Esophagus squamous epithelium (tissue), 5 donors: ENCODE measurements at regions not wholly inside any gene's neighbourhood (a gene's known extent, or its start where the extent isn't known, plus 50 kb on each side); places are given as distances from the start of the nearest gene placed in this dataset.
A peak's percentile ranks its signal among the peaks of the same experiment; 100 is the strongest.
"Not testable (repeated sequence)": the region's sequence is repeated elsewhere in the genome, so short reads cannot be mapped to it uniquely, and the experiment has no call there.

ENCODE experiments used
- DNase-seq: peaks from one replicate; lab custom pipeline; 2025; lab: John Stamatoyannopoulos, UW
- H3K27ac ChIP-seq, 4 donors: fragments of 200-600 bp; sonication (generic); one replicate each; pipeline ENCODE4 v1.5.1; 2016 to 2019; ENCODE audit warnings: mild to moderate bottlenecking in 1 of 4
- H3K27me3 ChIP-seq, 4 donors: fragments of 200-600 bp; sonication (generic); 1 replicate in 3 of 4; 2 replicates in 1 of 4; pipeline versions ENCODE4 v1.5.1 to v1.6.0; 2017 to 2021; ENCODE audit warnings: antibody characterized with exemption in 1 of 4
- H3K36me3 ChIP-seq, 3 donors: fragments of 200-600 bp; sonication (generic); one replicate each; pipeline ENCODE4 v1.5.1; 2016 to 2019
- H3K4me1 ChIP-seq, 3 donors: fragments of 200-600 bp; sonication (generic); one replicate each; pipeline ENCODE4 v1.5.1; 2017 to 2019
- H3K4me3 ChIP-seq, 4 donors: fragments of 200-600 bp; sonication (generic); 1 replicate in 3 of 4; 2 replicates in 1 of 4; pipeline ENCODE4 v1.5.1; 2016 to 2019; ENCODE audit warnings: mild to moderate bottlenecking in 2 of 4, moderate library complexity in 1 of 4
- H3K9me3 ChIP-seq, 3 donors: fragments of 200-600 bp; sonication (generic); one replicate each; pipeline ENCODE4 v1.5.1; 2016 to 2019
- POLR2A ChIP-seq, 4 donors: fragments of 450-650 bp; IDR thresholded peaks; one replicate each; pipeline ENCODE4 v1.6.1; 2017; ENCODE audit warnings: antibody characterized with exemption in 4 of 4, mild to moderate bottlenecking in 4 of 4, moderate library complexity in 3 of 4
- WGBS, 2 donors: methylation state at CpG; one replicate each; pipeline ENCODE4 v1.1.5; 2018; 5-methylcytosine and 5-hydroxymethylcytosine counted together
- intact Hi-C: fragments of 100-400 bp; cut with DNase I; formaldehyde crosslinking; loops from one replicate; pipeline ENCODE4 v1.15.0; 2022
- TF ChIP-seq, protein P1 (sequence below), 6 experiments: fragments of 450-650 bp in 4 of 6; fragments of 200-600 bp in 2 of 6; sonication (generic) in 2 of 6; IDR thresholded peaks; one replicate each; pipeline ENCODE4 v1.5.1; 2016 to 2019; ENCODE audit warnings: antibody characterized with exemption in 6 of 6, mild to moderate bottlenecking in 4 of 6, moderate library complexity in 4 of 6
- donor health status: DM: yes; HTN: yes; CAD: no.

- Histone ChIP-seq H3K36me3 (no peaks in the 10 kb centered on the region), H3K27ac (peak overlapping the region in 2 of 4 donors; percentile 40 to 58), H3K4me1 (no peaks in the 10 kb centered on the region), H3K9me3 (no peaks in the 10 kb centered on the region), H3K4me3 (no peak overlapping the region), H3K27me3 (no peaks in the 10 kb centered on the region)
- TF ChIP-seq, protein P1, sequence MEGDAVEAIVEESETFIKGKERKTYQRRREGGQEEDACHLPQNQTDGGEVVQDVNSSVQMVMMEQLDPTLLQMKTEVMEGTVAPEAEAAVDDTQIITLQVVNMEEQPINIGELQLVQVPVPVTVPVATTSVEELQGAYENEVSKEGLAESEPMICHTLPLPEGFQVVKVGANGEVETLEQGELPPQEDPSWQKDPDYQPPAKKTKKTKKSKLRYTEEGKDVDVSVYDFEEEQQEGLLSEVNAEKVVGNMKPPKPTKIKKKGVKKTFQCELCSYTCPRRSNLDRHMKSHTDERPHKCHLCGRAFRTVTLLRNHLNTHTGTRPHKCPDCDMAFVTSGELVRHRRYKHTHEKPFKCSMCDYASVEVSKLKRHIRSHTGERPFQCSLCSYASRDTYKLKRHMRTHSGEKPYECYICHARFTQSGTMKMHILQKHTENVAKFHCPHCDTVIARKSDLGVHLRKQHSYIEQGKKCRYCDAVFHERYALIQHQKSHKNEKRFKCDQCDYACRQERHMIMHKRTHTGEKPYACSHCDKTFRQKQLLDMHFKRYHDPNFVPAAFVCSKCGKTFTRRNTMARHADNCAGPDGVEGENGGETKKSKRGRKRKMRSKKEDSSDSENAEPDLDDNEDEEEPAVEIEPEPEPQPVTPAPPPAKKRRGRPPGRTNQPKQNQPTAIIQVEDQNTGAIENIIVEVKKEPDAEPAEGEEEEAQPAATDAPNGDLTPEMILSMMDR (IDR thresholded peaks at IDR 0.05) = no peak
- TF ChIP-seq POLR2A (IDR thresholded peaks at IDR 0.05) = no peak
- no peak for DNase-seq
- intact Hi-C loops = no loop called here
Measured at GRCh38 chr2:47964277-47964676, 58.0 kb upstream of the FBXO11 start.

DNA sequence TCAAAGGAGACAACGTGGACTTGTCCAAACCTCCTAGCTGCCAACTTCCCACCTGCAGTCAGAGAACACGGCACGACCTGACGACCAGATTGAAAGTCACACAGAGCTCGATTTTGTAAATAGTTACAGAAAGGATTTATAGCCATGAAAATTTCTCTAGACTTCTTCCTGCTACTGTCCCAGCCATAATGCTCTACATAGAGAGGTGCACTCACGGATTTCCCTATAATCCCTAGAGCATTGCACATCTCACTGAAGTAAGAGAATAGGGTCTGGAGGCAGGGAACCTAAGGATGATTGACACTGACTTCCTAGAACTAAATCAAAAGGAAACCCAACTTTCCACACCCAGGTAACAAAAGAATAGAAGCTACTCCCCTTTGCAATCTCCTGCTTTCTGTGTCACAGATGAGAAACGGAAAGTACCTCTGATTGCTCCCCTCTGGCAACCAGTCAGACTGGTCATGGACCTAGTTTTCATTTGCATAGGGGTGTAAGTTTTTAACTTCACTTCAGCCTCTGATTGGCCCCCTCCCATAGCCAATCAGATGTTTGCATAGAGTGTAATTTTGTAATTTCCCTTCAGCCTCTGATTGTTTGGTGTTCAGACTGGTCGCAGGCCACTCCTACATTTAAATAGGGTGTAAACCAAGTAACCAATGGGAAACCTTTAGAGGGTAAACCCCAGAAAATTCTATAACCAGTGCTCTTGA lies 58.6 kb upstream of the FBXO11 start:
- H3K4me3 ChIP-seq = peak overlapping the region in 1 of 4 donors; percentile 2
- intact Hi-C loops = no loop called here
- H3K4me1 ChIP-seq = no peaks in the 10 kb centered on the region
- no peak for TF ChIP-seq POLR2A (IDR thresholded peaks at IDR 0.05)
- TF ChIP-seq, protein P1 (IDR thresholded peaks at IDR 0.05) = no peak
- 56 to 73% methylated on average over 8 of the region's 8 CpGs for WGBS, 2 donors
- H3K9me3 ChIP-seq = no peaks in the 10 kb centered on the region
- no peaks in the 10 kb centered on the region for H3K36me3 ChIP-seq
- no peaks in the 10 kb centered on the region for H3K27me3 ChIP-seq
- DNase-seq = no peak
- peak overlapping the region in 2 of 4 donors; percentile 40 to 58 for H3K27ac ChIP-seq

DNA sequence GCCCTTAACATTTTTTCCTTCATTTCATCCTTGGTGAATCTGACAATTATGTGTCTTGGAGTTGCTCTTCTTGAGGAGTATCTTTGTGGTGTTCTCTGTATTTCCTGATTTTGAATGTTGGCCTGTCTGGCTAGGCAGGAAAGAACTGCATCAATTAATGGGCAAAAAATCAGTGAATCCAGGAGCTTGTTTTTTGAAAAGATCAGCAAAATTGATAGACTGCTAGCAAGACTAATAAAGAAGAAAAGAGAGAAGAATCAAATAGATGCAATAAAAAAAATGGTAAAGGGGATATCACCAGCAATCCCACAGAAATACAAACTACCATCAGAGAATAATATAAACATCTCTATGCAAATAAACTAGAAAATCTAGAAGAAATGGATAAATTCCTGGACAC lies 70.4 kb upstream of the FBXO11 start:
- H3K4me1 ChIP-seq, H3K27me3 ChIP-seq, DNase-seq, H3K4me3 ChIP-seq, H3K36me3 ChIP-seq, H3K9me3 ChIP-seq, intact Hi-C loops, H3K27ac ChIP-seq: not testable (repeated sequence)

DNA sequence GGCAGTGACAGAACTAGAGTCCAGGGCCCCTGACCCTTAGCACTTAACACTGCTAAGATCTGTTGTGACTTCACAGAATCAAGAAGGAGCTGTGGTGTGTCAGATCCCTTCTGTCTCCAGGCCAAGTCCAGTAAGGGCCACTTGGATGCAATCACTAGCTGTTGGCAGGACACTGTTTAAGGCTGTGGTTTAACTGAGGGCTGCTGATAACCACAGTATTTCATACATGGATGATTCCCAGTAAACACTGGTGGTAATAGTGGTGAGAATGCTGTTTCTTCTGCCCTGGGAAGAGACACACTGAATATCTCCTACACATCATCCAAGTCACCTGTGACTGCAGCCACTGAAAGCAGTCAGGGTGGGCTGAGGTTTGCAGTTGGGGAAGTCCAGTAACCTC lies 77.7 kb upstream of the FBXO11 start:
- no peaks in the 10 kb centered on the region for H3K27me3 ChIP-seq
- H3K4me3 ChIP-seq = no peak overlapping the region

DNA sequence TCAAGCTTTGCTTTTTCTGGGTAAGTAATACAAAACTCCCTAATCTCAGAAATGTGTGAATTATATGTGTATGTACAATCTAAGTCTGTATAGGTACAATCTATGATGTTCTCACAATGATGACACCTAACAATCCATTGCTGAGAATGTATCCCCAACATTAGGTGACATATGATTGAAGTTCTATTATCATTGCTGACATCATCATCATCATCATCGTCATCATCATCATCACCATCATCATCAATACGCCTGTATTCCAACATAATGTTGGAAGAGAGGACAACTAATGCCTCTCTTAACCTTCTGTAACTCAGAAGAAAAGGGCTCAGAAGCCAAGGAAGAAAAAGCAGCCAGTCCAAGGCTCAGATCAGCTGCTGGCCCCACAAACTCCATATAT lies 84.2 kb upstream of the FBXO11 start:
- Histone ChIP-seq H3K36me3 (no peaks in the 10 kb centered on the region), H3K9me3 (no peaks in the 10 kb centered on the region), H3K27ac (no peak overlapping the region), H3K4me3 (no peak overlapping the region), H3K4me1 (no peaks in the 10 kb centered on the region), H3K27me3 (no peaks in the 10 kb centered on the region)
- intact Hi-C loops = no loop called here
- no peak for TF ChIP-seq POLR2A (IDR thresholded peaks at IDR 0.05)
- TF ChIP-seq, protein P1 (IDR thresholded peaks at IDR 0.05) = no peak
- DNase-seq = no peak
- 92 to 96% methylated on average over 2 of the region's 2 CpGs for WGBS, 2 donors

More for the DNA sequence above, 77.7 kb upstream of the FBXO11 start:
- H3K27ac ChIP-seq = no peak overlapping the region
- no peak for DNase-seq
- no peaks in the 10 kb centered on the region for H3K9me3 ChIP-seq
- intact Hi-C loops = no loop called here
- no peaks in the 10 kb centered on the region for H3K36me3 ChIP-seq
- TF ChIP-seq, protein P1 (IDR thresholded peaks at IDR 0.05) = no peak
- no peak for TF ChIP-seq POLR2A (IDR thresholded peaks at IDR 0.05)
- no peaks in the 10 kb centered on the region for H3K4me1 ChIP-seq

GRCh38 chr2:47992671-47993070 lies 86.4 kb upstream of the FBXO11 start:
- H3K27me3 ChIP-seq = no peaks in the 10 kb centered on the region
- H3K4me1 ChIP-seq = no peaks in the 10 kb centered on the region
- no peaks in the 10 kb centered on the region for H3K9me3 ChIP-seq
- intact Hi-C loops = no loop called here
- TF ChIP-seq, protein P1 (IDR thresholded peaks at IDR 0.05) = no peak
- no peak for TF ChIP-seq POLR2A (IDR thresholded peaks at IDR 0.05)
- no peak overlapping the region for H3K4me3 ChIP-seq
- H3K36me3 ChIP-seq = no peaks in the 10 kb centered on the region
- H3K27ac ChIP-seq = no peak overlapping the region
- DNase-seq = no peak
